GM19452 (cell line): ENCODE measurements at regions not wholly inside any gene's neighbourhood (a gene's known extent, or its start where the extent isn't known, plus 50 kb on each side); places are given as distances from the start of the nearest gene placed in this dataset.

Source experiments
- ATAC-seq: cut with Tn5 transposase; IDR thresholded peaks from one replicate; pipeline ENCODE4 v1.9.1; 2021; ENCODE audit not compliant: unreplicated experiment

DNA sequence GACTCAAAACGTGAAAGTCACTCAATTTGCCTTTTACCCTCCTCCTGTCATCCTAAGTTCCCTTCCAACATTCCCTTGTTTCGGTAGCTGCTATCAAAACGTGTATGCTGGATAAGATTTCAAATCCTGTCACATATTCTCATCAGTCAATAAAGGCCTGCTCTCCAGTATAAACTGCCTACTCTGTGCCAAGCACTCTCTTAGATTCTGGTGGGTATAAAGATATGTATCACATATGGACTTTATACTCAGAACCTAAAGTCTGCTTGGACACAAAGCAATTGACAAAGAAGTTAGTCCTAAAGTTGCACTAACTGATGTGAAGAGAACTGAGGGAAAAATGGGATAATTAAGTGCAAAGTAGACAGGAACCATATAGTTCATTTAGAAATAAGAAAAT is 476.6 kb upstream of the MARCKS start:
- ATAC-seq, result no peak

DNA sequence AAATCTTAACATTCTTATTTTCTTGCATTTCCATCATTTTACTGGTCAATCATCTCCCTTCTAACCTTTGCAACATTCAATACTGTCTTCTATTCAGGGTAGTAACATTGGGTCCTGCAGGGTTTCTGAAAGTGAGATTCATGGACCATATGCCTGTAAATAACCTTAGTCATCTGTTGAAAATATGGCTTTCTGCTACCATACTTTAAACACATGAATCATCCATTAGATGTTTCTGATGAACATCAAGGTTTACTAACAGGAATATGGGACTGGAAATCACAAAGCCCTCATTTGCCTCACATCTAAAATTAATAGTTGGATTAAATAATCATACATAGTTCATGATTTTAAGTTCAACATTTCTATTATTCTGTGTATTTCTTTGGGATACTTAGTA is 475.9 kb upstream of the MARCKS start:
- no peak for ATAC-seq

DNA sequence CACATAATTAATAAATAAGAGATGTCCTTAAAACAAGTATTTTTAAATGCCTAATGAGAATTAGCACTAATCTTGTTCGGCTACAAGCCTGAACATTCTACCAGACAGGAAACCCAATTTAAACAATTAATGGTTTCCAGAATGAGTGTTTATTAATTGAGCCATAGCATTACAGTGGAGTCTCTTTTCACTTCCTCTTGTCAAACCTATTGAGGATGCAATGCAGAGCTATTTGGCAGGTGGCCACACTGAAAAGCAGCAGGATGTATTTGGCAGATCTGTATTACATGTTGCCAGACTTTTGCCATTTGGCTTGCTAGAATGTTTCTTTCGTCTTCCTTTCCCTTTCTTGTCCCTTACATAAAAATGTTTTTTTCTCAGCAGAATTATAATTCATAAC is 475.2 kb upstream of the MARCKS start:
- peak; percentile 87 for ATAC-seq

DNA sequence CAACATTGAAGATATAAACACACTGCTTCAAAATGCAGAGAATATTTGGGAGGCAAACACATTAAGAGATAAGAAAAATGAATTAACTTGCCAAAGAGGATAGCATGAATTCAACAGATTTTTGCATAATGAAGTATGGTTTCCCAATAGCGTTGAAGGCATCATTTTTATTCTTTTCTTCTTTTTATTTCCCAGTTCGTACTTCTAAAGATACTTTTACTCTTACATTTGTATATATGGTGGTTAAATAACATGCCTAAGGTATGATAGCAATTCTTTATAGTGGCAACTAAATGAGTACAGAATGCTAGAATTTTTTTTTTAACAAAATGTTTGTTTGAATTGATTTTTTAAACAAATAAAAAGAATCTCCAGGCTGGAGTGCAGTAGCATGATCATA is 473.4 kb upstream of the MARCKS start:
- no peak for ATAC-seq

DNA sequence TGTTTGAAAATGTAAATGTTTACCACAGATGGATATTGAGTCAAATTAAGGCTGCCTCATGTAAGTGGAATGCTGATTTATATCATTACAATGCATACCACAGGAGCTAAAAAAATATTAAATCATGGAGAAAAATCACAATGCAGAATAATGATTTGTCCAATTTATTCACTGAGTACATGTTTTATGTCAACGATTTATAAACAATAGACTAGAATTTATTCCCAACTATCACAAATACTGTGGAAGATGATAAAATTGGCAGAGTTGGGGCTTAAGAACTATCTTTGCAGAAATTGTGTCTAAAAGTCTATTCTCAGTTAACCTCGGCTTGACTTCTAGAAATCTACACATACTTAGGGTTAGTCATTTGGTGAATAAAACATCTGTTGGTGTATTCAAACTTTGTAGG is 472.1 kb upstream of the MARCKS start:
- ATAC-seq, result no peak

DNA sequence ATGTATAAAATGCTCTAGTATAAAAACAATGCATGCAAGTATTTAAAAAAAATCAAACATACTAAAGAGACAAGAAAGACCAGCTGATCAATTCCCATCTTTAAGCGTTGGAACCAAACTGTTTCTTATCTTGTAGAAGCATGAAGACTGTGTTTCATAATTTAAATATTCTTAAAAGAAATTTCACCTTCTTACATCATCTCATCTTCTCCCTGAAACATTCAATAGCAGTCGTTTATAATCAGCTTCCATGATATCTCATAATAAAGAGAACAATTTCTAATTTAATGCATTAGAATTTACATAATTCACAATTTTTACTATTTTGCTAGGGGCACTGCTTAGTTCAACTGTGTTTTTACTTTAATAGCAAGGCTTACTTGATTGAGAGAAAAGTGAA is 468.1 kb upstream of the MARCKS start:
- ATAC-seq, result no peak

DNA sequence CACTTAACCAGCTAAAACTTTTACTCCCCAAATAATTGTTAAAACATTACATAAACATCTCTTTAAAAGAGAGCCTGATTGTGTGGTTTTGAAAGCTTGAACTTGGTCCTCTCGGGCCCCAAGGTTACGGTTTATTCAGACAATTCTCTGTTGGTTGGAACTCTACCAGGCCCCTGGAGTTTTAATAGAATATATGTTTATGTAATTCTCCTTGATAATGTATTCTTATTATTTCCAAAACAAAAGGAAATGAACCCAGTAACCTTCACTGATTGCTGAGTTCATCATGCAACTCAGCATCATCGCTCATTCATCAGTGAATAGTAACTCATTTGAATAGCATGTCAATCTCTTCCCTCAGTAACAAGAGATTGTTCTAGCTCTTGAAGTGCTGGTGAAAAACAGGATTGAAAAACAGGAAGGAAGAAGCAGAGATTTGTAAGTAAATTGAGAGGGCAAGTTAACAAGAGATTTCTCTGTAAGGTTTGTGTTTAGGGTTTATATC is 464.5 kb upstream of the MARCKS start:
- no peak for ATAC-seq

DNA sequence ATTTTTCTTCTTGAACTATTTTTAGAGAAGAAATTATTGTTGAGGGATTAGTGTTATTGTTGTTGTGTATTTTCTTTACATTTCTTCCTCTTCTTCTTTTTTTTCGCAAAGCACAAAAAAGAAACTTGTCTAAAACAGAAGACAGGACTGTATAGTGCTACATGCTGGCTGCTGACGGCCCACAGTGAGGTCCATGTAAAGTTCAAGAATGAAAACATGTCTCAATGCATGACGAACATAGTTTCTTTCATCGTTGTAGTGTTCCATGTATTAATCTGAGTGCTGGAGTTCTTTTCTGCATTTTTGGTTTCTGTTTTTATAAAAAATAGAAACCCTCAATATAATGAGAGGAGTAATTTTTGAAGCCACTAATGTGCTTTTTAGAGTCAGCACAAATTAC is 462.9 kb upstream of the MARCKS start:
- no peak for ATAC-seq

DNA sequence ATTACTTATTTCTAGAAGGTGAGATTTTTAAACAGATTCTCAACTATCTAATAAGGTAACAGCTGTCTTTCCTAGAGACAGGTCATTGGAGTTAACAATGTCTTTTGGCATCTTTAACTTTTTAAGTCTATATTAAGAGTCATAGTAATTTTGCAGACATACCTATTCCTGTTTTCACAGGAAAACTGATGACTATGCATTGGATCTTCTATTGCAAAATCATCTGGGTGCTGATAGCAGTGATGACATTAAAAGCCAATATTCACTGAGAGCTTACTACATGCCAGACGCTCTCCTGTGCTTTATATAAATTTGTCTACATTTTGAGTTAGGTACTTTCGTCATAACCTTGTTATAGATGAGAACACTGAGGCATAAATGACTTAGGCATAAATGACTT is 462.4 kb upstream of the MARCKS start:
- ATAC-seq, result no peak

DNA sequence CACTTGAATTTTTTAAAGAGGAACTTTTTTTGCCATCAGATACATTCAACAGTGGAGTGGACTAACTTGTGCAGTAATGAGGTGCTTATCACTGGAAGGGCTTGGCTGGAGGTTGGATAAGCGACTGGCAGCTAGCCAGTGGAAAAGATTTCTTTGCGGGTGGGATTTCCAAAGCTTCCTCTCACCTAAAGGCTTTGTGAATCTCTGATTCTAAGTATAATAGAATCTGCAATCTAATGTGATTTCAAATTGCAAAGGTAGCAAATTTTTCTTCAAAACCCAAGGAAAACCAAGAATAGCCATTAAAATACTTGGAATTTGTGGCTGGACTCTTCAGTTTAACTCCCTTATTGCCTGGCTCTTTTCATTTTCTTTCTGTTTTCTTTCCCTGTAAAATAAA is 460.4 kb upstream of the MARCKS start:
- no peak for ATAC-seq

DNA sequence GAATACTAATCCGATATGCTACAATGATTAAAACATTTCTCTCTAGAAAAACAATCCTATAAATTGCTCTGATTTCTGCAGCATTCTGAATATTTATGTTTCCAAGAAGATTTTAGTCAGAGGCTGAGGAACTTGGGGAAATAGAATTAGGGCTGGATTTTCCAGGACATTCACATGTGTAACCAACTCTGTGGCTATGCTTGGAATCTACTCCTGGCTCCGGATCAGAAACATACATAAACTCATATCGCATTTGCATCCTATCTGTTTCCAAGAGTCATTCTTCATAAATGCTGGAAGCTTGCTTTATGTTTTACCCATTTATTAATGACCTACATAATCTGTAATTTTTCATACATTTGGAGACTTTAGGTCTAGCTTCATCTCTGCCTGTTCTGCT is 459.9 kb upstream of the MARCKS start:
- ATAC-seq, result no peak

DNA sequence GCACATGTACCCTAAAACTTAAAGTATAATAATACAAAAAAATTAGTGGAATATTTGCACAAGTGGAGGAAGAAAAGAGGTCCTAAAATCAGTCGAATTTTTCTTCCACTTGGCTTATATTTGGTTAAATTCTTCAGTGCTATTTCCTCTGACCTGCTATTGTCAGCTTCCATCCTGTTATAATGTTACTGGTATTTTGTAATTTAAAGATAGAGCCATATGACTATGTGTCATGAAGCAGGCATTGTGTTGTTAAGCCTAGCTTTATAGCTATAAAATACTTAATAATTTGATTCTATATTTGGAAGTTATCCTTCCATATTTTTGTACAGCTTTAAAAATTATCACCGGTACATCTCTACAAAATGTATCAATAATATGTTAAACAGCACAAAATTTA is 455.9 kb upstream of the MARCKS start:
- no peak for ATAC-seq

DNA sequence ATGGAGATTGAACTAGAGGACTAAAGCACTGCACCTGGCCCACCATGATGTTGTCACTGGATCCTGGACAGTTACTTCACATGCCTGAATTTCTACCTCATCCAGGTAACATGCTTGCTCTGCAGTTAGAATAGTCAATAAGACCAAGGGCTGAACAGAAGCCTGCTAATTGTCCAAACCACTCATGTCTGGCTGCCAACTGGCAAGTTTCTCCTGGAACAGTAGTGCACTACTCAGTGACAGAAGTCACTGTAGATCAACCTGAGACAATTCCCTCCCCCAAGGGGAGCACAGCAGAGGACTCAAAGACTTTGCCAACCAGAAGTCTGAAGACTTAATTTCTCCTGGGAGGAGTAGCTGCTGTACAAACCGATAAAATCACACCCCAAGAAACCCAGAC is 454.6 kb upstream of the MARCKS start:
- ATAC-seq, result no peak

DNA sequence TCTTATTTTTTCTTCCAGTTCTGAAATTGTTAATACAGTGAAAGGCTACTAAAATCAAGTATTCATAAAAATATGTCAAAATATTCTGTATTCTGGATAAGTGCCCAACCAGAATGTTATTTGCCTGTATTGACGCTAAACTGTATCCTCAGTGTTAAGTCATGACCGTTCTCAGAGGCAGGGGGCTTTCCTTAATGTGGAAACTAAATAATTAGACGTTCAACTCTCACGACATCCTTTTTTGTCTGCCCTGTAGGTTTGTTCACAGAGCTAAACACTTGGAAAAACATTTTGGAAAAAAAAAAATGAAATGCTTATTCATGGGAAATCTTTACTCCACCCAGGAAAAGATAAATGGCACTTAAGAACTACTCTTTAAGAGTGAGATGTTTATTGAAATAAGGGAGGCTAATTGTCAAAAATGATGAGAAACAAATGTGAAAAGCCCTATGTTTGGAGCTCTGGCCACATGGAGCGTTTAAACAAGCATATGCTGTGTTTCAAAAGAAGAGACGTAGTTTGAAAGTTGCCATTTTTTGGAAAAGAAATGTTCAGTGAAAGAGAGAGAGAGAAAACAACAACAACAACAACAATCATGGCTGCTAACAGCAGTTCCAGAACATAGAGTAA is 453.1 kb upstream of the MARCKS start:
- no peak for ATAC-seq

DNA sequence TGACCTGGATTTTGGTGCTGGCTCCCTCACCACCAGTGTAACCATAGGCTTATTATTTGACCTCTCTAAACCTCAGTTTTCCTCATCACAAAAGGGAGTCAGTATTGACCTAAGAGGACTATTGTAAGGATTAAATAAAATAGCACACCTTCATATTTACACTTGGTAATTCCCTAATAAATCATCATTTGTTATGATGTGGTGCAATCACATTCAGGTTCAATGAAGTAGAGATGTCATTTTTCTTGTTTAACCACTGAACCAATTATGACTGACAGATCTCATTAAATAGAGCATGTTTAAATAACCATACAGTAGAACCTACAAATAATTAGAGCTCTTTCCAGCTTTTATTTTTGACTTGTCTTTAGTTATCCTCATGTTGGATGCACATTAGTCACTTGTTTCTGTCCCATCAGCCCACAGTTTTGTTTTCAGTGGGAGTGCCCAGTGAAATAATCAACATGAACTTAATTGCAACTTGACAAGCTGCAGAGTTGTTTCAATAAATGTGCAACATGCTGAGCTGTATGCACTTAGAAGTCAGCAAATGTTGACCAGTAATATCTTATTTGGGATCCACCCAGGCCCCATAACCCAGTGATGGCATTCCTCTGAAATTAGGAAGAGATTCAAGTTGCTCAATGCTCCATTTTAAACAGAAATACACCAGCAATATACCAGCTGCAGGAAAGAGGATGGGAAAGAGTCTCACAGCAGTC is 451.7 kb upstream of the MARCKS start:
- no peak for ATAC-seq

DNA sequence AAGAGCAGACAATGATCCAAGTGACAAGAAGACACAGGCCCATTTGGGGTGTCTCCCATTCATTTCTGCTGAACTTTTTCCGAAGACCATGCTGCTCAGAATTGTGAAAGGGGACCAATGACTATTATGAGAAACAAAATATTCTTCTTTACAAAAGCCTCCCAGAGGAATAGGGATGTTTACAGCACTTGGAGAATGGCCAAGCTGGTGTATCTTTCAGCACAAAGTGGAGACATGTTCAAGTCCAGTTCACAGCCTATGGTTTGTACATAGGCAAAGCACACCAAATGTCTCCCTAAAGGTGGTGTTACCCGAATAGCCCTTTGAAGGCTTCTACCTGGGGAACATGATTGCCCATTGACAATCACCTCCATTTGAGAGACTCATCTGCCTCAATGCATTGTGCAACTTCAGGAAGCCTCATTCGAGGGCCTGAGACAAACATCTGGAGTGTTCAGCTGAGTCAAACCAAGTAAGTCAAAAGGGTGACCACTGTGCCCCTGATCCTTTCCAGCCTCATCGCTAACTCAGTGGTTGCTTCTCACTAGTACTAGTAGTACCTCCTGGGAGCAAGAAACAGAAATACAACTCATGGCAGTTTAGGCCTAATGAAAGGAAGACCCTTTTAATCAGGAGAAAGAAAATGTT is 451.0 kb upstream of the MARCKS start:
- no peak for ATAC-seq

DNA sequence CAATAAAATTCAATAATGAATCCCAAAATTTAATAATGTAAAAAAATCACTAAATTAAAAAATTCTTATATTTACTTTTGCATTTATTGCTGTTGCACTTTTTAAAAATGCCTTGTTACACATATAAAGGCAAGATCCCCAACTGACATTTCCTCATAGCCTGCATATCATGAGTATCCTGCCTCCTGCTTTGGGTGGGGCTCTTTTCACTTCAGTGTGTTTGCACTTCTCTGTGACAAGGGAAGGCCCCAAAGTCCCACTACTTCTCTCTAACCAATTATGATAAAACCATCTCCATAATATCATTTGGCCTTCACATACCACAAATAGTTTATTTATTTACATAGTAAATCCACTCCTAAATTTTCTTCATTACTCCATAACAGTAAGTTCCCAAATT is 446.1 kb upstream of the MARCKS start:
- no peak for ATAC-seq

DNA sequence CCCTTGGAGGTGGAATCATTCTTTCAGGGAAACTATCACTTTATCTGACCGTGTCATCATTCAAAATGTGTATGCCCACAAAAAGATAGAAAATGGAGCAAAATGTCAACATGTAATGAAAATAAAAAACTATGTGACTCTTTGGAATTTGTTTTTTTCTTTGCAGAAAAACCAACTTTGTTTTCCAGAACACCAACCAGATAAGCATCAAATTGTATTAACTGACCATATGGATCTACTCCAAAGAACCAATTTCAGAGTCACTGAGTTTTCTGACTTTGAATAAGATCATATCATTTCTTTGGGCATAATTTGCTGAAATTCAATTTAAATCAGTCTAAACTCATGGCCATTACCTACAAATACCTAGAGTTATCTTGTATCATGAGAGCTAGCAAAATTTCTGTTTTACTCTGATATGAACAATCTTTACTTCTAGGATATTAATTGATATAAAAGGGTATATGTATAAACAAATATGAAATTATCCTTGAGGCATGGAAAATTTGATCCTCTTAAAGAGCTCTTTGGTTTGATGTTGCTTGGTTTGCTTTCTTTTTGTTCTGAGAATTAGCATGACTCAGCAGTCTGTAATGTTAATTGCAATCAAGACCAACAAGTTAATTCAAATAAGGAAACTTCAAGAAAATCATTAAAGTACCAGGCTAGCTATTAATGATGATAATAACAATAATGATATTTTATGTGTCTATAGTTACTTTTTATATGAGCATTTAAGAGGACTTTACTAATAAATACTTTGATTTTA is 444.4 kb upstream of the MARCKS start:
- ATAC-seq, result no peak

DNA sequence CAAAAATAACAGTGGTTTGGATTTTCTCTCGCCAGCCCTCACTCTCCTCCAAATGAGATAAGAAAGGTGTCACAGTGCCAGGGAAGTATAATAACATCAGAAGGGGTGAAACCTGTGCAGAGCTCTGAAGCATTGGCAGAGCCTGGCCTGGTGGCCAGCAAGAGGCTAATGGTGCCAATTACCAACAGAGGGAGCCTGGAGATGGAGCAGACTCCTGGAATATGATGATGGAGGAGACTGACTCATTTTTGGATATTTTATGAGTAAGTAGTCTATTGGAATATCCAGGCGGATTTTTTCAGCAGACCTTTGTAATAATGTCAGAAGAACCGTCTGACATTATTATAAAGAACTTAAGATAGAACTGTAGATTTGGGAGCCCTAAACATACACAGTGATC is 442.6 kb upstream of the MARCKS start:
- ATAC-seq, result no peak

DNA sequence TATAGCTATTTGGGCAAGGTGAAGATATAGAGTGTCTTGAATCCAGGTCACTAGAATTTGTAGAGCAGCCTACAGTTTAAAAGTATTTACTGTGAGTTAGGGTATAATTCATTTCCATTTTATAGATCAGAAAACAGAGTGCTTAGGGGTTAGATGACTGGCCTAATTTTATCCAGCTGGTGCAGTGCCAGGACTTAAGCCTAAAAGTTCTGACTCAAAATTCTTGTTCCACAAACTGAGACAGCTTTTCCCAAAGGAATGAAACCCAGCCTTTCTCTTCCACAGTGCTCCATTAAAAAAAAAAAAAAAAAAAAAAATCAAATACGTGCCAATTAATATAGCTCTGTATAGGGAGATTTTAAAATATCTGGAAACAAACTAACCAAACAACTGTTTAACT is 441.0 kb upstream of the MARCKS start:
- no peak for ATAC-seq

DNA sequence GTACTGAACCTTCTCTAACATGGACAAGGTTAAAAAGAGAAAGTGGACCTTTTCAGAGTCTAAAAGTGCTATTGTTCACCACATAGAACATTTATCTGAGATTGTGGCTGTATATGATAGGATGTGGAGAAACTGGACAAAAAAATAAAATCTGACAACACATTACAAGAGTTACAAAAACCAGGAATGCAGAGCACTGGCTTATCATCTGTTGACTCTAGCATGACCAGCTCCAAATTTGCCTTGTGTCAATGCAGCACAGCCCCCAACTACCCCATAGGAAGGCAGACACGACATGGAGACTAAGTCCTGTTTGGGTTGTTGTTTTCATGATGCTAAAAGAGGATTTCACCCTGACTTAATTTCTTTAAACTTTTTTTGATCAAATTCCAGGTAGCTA is 436.9 kb upstream of the MARCKS start:
- no peak for ATAC-seq

DNA sequence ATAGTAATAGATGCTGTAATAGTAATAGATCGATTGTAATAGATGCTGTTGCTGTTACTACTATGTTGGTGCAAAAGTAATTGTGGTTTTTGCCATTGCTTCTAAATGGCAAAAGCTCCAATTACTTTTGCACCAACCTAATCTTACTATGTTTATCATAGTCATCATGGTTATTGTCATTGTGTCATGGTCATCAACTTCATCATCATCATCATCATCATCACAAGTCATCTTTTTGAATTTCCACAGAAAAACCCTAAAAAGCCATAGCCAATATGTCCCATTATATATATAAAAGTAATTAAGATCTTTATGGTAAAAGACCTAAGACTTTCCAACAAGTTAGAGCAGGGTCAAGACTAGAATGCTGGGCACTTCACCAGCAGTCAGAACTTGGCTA is 435.1 kb upstream of the MARCKS start:
- no peak for ATAC-seq
